Activated CD4-positive, alpha-beta T cell treated with anti-CD3 and anti-CD28 coated beads, Interleukin-2, amount 50 U/mL, for 1 hour (primary cell): ENCODE measurements at regions not wholly inside any gene's neighbourhood (a gene's known extent, or its start where the extent isn't known, plus 50 kb on each side); places are given as distances from the start of the nearest gene placed in this dataset.
A peak's percentile ranks its signal among the peaks of the same experiment; 100 is the strongest.
"Not testable (repeated sequence)": the region's sequence is repeated elsewhere in the genome, so short reads cannot be mapped to it uniquely, and the experiment has no call there.

Experiments used
- DNase-seq: peaks from one replicate; pipeline ENCODE4 v3.0.0-alpha.2; 2020

- no peak for DNase-seq
Measured at GRCh38 chr5:18379189-18379588, 744.9 kb downstream of the TAF11L14 start.

GRCh38 chr5:18380729-18381362, 746.6 kb downstream of the TAF11L14 start:
- DNase-seq: no peak

GRCh38 chr5:18393565-18394442, 759.5 kb downstream of the TAF11L14 start:
- peak; percentile 6 for DNase-seq

DNA sequence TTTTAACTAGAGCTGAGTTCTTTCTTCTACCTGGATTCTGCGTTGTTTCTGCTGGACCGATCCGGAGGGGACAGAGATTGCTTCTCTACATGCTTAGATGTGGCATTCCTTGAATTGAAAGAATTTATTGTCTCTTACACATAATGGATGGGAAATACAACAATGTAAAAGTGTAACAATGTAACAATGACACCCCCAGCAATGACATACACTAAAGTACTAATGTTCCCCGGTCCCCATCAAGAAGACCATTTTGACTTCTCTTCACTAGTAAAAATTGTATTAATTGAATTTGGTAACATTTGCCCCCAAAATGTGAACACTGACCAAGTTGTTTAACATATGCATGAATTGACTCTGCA, 760.2 kb downstream of the TAF11L14 start:
- DNase-seq: no peak

DNA sequence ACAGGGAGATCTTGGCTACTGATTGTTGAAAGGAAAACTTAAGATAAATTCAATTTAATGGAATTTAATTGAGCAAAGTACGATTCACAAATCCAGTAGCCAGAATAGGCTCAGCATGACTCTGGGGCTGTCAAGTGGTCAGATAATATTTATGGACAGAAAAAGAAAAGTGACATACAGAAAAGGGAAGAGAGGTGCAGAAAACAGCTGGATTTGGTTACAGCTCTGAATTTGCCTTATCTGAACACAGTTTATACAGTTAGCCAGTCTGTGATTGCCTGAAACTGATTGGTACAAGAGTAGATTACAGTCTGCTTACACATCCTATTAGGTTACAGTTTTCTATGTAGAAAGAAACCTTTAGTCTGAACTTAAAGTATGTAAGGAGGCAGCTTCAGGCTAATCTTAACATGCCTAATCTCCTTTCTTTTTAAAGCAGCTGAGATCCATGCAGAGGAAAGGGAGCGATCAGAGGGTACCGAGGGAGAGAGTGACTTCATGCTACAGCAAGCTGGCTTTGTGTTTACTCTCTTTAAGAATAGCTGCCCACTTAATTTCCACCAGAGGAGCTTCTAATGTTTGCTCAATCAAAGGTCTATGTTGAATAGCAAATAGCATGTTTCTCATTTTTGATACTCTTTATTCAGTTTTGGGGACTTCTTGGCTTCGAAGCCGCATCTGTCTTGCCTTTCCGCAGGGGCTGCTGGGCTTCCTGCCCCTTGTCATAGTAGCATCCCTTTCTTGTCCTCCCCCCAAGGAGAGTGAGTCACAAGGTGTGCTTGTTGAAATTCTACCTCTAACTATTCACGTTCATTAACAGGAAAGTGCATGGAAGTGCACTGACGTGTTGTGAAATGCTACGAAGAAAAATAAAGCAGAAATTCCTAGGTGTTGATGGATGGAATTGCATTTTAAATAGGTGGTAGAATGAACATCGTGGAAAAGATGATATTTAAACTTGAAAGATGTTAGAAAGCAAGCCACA, 761.2 kb downstream of the TAF11L14 start:
- DNase-seq: no peak

DNA sequence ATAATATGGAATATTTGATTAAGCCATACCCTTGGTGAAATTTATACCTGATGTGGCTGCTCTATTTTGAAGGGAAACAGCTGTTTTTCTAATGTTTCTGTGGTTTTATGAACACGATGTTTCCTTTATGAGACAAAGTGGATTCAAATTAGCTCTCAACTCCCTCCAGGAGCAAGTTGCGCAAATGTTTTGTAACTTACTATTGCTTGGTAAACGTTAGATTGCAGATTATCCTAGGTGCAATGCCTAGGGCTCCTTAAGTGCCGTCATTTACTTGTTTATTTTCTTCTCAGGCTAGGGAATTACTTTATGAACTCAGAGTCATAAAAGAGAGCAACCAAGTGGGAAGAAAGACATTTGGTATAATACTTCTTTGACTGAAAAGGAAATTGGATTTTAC, 763.1 kb downstream of the TAF11L14 start:
- DNase-seq: no peak

GRCh38 chr5:18397891-18398290, 763.6 kb downstream of the TAF11L14 start:
- DNase-seq: no peak

DNA sequence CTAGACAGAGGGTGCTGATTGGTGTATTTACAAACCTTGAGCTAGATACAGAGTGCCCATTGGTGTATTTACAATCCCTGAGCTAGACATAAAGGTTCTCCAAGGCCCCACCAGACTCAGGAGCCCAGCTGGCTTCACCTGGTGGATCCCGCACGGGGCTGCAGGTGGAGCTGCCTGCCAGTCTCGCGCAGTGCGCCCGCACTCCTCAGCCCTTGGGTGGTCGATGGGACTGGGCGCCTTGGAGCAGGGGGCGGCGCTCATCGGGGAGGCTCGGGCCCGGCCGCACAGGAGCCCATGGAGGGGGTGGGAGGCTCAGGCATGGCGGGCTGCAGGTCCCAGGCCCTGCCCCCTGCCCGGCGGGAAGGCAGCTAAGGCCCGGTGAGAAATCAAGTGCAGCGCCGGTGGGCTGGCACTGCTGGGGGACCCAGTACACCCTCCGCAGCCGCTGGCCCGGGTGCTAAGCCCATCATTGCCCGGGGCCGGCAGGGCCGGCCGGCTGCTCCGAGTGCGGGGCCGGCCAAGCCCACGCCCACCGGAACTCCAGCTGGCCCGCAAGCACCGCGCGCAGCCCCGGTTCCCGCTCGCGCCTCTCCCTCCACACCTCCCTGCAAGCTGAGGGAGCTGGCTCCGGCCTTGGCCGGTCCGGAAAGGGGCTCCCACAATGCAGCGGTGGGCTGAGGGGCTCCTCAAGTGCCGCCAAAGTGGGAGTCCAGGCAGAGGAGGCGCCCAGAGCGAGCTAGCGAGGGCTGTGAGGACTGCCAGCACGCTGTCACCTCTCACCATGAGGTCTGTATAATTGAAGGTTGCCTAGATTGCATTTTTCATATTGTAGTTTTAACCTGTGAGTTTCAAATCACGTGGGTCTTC, 765.4 kb downstream of the TAF11L14 start:
- DNase-seq: not testable (repeated sequence)

- DNase-seq: no peak
Measured at GRCh38 chr5:18403141-18403540, 768.9 kb downstream of the TAF11L14 start.

GRCh38 chr5:18403941-18404438, 769.7 kb downstream of the TAF11L14 start:
- no peak for DNase-seq

DNA sequence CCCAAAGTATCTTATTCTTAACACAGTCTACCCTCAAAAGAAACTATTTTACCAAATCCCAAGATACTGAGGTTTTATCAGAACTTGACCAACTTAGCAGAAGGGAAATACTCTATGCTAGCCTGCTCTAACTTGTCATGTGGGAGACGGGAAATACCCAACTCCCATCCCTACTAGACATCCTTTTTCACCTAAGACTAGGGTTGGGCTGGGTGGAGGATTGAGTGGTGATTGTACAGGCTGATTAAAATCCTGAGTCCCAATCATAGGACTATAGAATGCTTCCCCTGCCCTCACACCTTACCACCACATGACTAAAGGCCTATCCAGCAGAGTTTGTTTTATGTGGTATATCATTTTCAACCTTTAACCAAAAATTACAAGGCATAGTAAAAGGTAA, 786.5 kb downstream of the TAF11L14 start:
- DNase-seq: no peak

GRCh38 chr5:18433336-18433735, 799.1 kb downstream of the TAF11L14 start:
- no peak for DNase-seq

DNA sequence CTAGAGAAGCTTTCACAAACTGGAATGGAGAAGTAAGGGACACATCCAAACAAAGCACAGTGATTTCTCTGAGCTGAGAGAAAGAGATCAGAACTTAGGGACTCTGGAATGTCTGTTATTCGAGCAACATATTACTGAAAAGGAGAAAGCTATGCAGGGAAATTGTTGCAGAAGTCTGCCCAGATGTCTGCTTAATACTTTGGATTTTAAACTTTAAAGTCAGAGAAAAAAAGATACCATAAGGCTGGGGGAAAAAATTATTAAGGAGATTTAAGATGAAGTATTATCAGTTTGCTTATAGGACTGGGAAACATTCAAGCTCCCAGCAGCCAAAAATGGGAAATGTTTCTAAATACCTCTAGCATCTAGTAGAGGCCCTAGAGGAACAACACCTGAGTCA, 803.9 kb downstream of the TAF11L14 start:
- DNase-seq: no peak

GRCh38 chr5:18455521-18455920, 821.3 kb downstream of the TAF11L14 start:
- no peak for DNase-seq

DNA sequence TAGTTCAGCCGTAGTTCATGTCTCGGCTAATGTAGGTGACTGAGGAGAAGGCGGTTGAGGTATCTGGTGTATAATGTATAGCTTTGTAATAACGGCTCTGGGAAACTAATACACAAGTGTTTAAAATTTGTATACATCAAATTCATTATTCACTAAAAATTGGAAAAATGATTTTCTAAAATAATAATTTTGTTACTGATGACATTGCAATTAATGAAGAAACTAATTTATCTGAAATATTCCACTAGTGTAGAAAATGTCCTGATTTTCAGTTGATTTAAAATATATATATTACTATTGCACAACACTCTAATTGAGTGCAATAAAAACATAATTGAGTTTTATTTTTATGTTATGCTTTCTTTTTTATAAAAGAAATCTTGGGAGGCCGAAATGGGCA, 823.0 kb downstream of the TAF11L14 start:
- DNase-seq: no peak

DNA sequence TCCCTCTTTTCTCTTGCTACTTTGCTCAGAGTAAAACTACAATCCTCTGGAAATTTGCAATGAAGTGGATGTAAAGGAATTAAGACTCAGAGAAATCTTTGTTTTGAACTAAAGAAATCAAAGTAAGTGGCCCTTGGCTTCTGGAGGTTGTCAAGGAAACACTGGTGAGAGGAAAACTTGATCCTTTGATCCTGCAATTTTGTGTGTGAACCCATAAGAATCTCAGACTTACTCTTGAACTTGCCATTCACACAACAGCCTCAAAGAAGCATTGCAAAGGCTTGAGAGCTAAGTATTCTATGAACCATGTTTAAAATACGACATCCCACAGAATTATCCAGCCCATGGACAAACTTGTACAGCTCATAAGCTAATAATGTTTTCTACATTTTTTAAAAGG, 827.5 kb downstream of the TAF11L14 start:
- no peak for DNase-seq

- DNase-seq: no peak
Measured at GRCh38 chr5:18465833-18466681, 831.8 kb downstream of the TAF11L14 start.

DNA sequence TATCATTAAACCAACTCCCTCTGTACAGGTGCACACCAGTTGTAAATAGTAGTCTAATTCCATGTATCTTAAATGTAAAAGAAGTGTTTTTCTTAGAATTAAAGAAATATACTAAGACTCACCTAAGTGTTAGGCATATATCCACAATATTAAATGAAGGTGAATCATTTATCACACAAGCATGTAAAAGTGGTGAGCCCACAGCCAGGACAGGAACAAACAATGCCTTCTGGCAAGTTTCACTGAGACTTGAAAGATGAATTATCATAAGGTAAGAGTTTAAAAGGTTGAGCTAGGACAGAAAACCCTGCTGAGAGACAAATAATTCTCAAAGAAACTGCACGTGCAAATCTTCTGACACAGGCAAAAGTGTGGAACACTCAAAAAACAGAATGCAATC, 832.5 kb downstream of the TAF11L14 start:
- DNase-seq: no peak

- DNase-seq: not testable (repeated sequence)
Measured at GRCh38 chr5:18471791-18472190, 837.5 kb downstream of the TAF11L14 start.

DNA sequence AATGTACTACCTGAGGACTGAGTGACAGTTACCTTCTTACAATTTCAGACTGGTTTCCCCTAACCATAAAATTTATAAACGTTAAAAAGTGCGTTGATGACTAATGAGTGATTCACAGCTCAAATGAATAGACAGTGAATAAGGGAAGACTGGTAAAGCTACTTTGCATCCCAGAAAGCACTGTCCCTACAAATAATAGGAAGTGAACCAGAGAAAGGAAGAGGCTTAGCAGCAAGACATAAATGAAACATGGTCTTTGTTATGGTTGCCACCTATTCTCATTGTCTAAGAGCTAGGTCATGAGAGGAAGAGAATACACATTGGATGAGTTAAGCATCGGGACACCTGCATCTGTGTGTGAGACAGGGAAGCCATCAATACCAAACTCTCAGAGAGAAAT, 849.2 kb downstream of the TAF11L14 start:
- no peak for DNase-seq

GRCh38 chr5:18487928-18488480, 853.7 kb downstream of the TAF11L14 start:
- DNase-seq: no peak
